OCI-M2 (cell line): ENCODE measurements at regions not wholly inside any gene's neighbourhood (a gene's known extent, or its start where the extent isn't known, plus 50 kb on each side); places are given as distances from the start of the nearest gene placed in this dataset.
"Not testable (repeated sequence)": the region's sequence is repeated elsewhere in the genome, so short reads cannot be mapped to it uniquely, and the experiment has no call there.

Experiments
- DNase-seq: peaks from one replicate; lab custom pipeline; 2025; ENCODE audit not compliant: unreplicated experiment; lab: John Stamatoyannopoulos, UW

DNA sequence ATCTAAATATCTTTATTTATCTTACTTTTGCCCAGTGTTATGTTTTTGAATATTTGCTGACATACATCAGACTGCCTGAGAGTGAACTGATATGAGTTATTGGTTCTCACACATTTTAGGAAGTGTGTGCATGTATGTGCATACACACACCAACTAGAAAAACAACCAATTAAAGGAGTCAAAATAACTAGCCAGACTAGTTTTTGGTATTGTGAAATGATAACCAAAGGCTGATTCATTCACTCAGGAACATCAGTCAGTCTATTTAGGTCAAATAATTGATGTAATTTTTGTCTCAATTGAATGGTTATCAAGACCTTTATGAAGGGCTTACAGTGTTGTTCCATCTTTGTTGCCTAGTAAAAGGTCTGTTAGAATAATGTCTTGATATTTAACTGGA, 369.3 kb upstream of the VRK2 start:
- no peak for DNase-seq

GRCh38 chr2:57681650-57682049, 365.0 kb upstream of the VRK2 start:
- DNase-seq: no peak

DNA sequence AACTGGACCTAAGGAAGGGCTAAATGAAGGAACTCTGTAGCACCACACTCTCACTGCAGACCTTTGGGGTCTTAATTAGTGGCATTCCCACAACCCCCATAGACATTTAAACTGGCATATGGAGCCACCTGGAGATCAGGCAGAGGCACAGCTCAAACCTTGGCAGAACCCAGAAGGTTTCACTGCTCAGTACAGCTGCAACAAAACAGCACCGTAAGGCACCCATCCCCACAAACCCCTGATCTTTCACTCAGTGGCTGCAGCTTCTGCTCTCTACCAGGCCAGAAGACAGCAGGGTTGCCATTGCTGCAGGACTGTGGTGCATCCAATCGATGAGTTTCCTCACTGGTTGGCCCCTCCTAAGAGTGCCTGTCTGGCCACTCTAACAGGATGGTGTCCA, 361.6 kb upstream of the VRK2 start:
- no peak for DNase-seq

- DNase-seq: no peak
These were observed 354.2 kb upstream of the VRK2 start for GRCh38 chr2:57692395-57692794.

GRCh38 chr2:57693177-57693576, 353.4 kb upstream of the VRK2 start:
- DNase-seq: no peak

- no peak for DNase-seq
These were observed 352.6 kb upstream of the VRK2 start for GRCh38 chr2:57693965-57694364.

GRCh38 chr2:57696016-57696415, 350.6 kb upstream of the VRK2 start:
- no peak for DNase-seq

- no peak for DNase-seq
These were observed 348.2 kb upstream of the VRK2 start for GRCh38 chr2:57698392-57698791.

DNA sequence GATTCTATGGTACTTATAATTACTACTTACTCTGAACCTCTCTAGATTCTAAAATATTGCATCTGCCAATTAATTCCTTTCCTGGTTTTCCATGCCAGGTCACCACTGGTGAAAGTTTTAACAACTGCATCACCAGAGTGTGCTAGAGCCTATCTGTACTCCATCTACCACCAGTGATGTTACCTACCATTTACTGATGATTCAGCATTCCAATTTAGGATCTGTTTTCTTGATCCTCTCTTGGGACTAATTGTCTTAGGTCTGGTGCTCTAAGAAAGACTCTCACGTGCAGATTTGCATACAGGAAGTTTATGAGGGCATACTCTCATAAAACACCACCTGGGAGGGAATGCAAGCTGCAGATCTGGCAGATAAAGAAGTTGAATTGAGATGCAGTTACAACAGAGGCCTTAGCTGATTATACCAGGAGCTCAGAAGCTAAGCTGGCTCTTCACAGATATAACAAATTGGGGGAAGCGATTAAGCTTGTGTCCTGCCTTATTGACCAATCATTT, 347.6 kb upstream of the VRK2 start:
- no peak for DNase-seq

DNA sequence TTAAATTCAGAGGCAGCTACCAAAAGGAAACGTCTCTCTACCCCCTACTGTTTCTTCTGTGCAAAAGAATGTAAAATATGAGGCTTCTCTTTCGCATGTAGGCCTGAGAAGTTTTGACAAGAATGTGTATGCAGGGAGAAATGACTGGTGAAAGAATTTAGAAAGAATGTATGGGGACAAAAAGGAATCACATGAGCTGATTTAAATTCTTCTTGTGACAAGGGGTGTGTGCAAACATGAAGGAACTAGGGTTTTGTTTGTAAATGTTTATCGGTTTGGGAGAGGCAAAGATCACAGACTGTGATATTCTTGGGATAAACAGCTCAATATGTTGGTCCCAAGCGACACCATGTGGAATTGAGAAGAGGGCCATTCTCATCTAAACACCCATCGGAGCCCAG, 345.2 kb upstream of the VRK2 start:
- DNase-seq: no peak

DNA sequence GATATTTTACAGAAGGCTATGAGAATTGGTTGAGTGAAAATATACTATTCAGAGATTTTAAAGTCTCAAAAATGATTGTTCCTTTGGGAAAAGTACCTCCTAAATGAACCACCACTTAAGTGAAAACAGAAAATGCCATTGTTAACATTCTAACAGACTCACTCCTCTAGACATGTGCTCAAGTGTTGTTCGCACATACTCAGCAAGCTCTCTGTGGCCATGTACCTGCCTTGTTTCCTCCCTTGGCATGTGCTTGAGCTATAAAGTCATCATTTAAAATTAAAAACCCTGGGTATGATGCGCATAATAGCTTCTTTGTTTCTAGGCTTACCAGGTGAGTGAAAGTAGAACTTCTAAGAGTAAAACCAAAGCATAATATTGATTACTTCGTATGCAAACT, 343.2 kb upstream of the VRK2 start:
- no peak for DNase-seq

GRCh38 chr2:57707794-57708193, 338.8 kb upstream of the VRK2 start:
- not testable (repeated sequence) for DNase-seq

- DNase-seq: no peak
These were observed 334.6 kb upstream of the VRK2 start for GRCh38 chr2:57711991-57712390.

DNA sequence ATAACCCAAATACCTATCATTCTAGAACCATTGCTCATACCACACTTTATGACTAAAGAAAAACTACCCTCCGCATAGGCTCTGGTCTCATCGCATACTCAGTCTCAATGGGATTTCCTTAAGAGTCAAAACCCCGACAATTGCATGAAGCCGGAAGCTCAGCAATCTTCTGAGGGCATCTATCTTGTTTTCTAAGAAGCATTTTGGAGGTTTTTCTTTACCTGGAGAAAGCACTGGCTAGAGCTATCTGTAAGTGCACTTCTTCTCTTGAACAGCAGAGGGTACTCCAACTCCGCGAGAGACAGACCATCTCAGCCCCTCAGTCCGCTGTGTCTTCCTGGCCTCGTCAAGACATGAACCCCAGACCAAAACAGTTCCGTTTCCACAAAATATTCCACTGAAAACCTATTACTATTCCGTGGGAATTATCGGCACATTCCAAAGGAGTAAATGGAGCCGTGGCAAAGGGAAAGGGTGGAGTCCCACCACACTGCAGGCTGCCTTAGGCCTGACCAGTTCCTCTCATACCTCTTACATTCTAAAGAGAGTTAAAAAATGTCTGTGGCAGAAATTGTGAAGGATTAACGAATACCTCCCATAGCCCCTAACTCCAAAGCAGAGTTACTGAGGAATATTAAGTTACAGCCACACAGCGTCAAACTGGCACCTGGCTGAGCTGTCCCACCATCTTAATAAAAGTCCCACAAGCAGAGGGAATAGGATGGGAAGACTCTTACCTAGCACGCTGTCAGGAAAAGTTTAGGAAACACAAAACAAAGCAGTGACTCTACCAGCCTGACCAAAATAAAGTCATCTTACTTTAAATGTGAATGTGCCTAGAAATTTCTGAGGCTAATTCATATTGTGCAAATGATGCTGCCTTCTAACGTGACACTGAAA, 325.6 kb upstream of the VRK2 start:
- peak; percentile 20 for DNase-seq

- no peak for DNase-seq
These were observed 321.2 kb upstream of the VRK2 start for GRCh38 chr2:57725337-57725947.

GRCh38 chr2:57726294-57726693, 320.3 kb upstream of the VRK2 start:
- DNase-seq: no peak

DNA sequence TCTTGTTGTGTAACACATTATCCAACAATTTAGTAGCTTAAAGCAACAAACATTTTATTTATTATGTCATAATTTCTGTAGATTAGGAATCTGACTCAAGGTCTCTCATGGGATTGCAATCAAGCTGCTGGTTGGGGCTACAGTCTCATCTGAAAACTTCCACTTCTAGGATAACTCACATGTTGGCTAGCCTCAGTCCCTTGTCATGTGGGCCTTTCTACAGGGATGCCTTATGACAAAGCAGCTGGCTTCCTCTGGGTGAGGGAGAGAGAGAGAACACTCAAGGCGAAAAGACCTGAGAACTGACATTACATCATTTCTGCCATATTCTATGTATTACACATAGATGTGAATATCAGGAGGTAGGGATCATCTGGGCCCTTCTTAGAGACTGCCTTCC, 317.9 kb upstream of the VRK2 start:
- DNase-seq: no peak

DNA sequence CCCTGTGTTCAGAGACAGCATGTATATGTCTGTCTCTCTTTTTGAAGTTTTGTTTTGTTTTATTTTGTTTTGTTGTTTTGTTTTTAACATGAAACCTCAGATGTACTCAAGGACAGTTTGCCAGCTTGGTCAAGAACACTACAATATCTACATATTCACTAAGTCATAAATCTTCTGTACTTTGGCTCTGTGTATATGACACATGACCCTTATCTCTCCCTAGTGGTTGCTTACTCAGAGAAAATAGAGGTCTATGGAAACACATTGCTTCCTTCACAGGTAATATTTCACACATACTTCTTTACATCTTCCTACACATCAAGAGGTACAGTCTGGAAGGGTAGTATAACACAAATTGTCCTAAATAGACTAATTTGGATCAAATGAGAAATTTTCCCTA, 312.6 kb upstream of the VRK2 start:
- no peak for DNase-seq

GRCh38 chr2:57740891-57741290, 305.7 kb upstream of the VRK2 start:
- no peak for DNase-seq

- no peak for DNase-seq
These were observed 293.0 kb upstream of the VRK2 start for GRCh38 chr2:57753636-57754035.

DNA sequence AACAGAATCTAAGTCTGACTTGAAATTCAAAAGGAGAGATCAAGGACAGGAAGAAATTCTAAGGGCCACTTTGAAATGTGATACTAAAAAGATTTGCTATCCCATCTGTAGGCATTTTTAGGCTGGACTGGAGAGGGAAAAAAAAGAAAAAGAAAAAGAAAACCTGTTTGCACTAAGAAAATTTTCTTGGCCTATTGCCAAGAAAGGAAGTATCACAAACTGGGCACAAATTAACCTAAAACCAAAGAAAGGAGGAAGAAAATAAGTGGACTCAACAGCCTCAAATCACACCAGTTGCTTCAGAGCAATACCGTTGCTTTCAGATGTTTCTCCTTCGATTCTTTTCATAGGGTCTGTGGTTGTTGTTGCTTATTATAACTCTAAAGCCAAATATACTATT, 287.9 kb upstream of the VRK2 start:
- DNase-seq: no peak

DNA sequence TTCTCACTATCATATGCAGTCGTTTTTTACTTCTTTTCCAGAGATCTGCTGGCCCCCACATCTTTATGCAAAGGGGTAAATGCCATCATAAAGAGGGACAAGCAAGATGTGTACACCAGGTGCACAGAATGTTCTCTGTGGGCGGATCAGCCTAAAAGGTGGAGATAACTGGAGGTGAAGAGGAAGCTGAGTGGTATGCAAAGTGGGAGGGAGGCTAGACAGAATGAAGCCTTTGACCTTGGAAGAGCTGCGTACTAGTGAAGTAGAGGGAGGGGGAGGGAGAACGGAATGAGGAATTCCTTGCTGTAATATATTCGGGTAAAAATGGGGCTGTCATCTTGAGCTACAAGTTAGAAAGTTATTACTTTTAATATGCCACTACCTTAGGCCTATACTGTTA, 287.5 kb upstream of the VRK2 start:
- no peak for DNase-seq
